H1 (cell line): ENCODE measurements at regions not wholly inside any gene's neighbourhood (a gene's known extent, or its start where the extent isn't known, plus 50 kb on each side); places are given as distances from the start of the nearest gene placed in this dataset.

Experiments
- CTCF ChIA-PET: fragments of 300-600 bp; sonication (Branson Sonifier 250); formaldehyde crosslinking; loops from one replicate; lab custom pipeline; 2021; ENCODE audit not compliant: partially characterized antibody; lab: Charles Lee
- POLR2A ChIA-PET: fragments of 300-600 bp; sonication (Branson Sonifier 250); formaldehyde crosslinking; loops from one replicate; lab custom pipeline; 2021; ENCODE audit warnings: inconsistent platforms; ENCODE audit not compliant: partially characterized antibody; lab: Charles Lee
- DNase-seq, 2 experiments: peaks; one replicate each; pipeline versions ENCODE4 v3.0.0 to v3.0.0-alpha.2; 2010 to 2022; ENCODE audit warnings: low spot score in 2 of 2, low read depth in 1 of 2, mixed read lengths in 1 of 2
- FAIRE-seq: peaks from 2 replicates; lab custom pipeline; 2011; peaks lifted over from hg19 to GRCh38; lab: Jason Lieb, UNC
- H2AFZ ChIP-seq: 2 replicates; pipeline ENCODE4 v1.8.1; 2012; ENCODE audit warnings: low read length, inconsistent platforms
- H2AK5ac ChIP-seq: 2 replicates; pipeline ENCODE4 v1.6.1; 2013; ENCODE audit warnings: low read depth, low read length
- H2BK120ac ChIP-seq: replicated peaks from 2 replicates; pipeline ENCODE3; 2013; ENCODE audit warnings: low read depth, low read length, inconsistent platforms
- H2BK12ac ChIP-seq: 2 replicates; pipeline ENCODE4 v1.6.1; 2013; ENCODE audit warnings: low read depth, low read length
- H2BK15ac ChIP-seq: 2 replicates; pipeline ENCODE4 v1.6.1; 2013; ENCODE audit warnings: low read length
- H2BK20ac ChIP-seq: 2 replicates; pipeline ENCODE4 v1.6.1; 2013; ENCODE audit warnings: low read length
- H2BK5ac ChIP-seq: 2 replicates; pipeline ENCODE4 v1.6.1; 2013; ENCODE audit warnings: low read depth, low read length
- H3K14ac ChIP-seq: 2 replicates; pipeline ENCODE4 v1.6.1; 2013; ENCODE audit warnings: inconsistent platforms; ENCODE audit not compliant: insufficient read length
- H3K18ac ChIP-seq: 2 replicates; pipeline ENCODE4 v1.6.1; 2013; ENCODE audit warnings: low read length; ENCODE audit errors: extremely low read depth
- H3K23ac ChIP-seq: 2 replicates; pipeline ENCODE4 v1.6.1; 2013; ENCODE audit warnings: inconsistent platforms; ENCODE audit not compliant: insufficient read length
- H3K23me2 ChIP-seq: 2 replicates; pipeline ENCODE4 v1.6.1; 2013; ENCODE audit warnings: low read depth, low read length
- H3K27ac ChIP-seq: 2 replicates; pipeline ENCODE4 v1.6.1; 2011; ENCODE audit warnings: low read depth, low read length, inconsistent platforms
- H3K27me3 ChIP-seq, 4 experiments: replicated peaks in 1 of 4; 1 replicate in 1 of 4; 2 replicates in 3 of 4; pipeline versions ENCODE4 v1.6.1 to v1.8.1; 2011 to 2013; ENCODE audit warnings: low read length in 3 of 4, mild to moderate bottlenecking in 3 of 4, inconsistent platforms in 2 of 4, mixed read lengths in 2 of 4, moderate library complexity in 1 of 4; ENCODE audit not compliant: control insufficient read depth in 3 of 4, insufficient read depth in 3 of 4; ENCODE audit errors: extremely low read depth in 1 of 4
- H3K36me3 ChIP-seq, 4 experiments: 2 replicates each; pipeline versions ENCODE4 v1.6.1 to v1.8.1; 2011 to 2013; ENCODE audit warnings: mild to moderate bottlenecking in 4 of 4, low read length in 3 of 4, moderate library complexity in 2 of 4, control low read depth in 1 of 4, inconsistent platforms in 1 of 4; ENCODE audit not compliant: insufficient read depth in 4 of 4, control insufficient read depth in 2 of 4
- H3K4ac ChIP-seq: replicated peaks from 2 replicates; pipeline ENCODE3; 2013; ENCODE audit warnings: low read length, low read depth, mixed read lengths, inconsistent platforms; ENCODE audit not compliant: insufficient read length
- H3K4me1 ChIP-seq, 4 experiments: replicated peaks in 1 of 4; 1 replicate in 1 of 4; 2 replicates in 3 of 4; pipeline versions ENCODE4 v1.6.1 to v1.8.1; 2011 to 2013; ENCODE audit warnings: low read length in 3 of 4, inconsistent platforms in 2 of 4, mixed read lengths in 1 of 4; ENCODE audit not compliant: insufficient read depth in 4 of 4, control insufficient read depth in 3 of 4
- H3K4me2 ChIP-seq, 2 experiments: 2 replicates each; pipeline versions ENCODE4 v1.6.1 to v1.8.1; 2011 to 2013; ENCODE audit warnings: low read depth in 2 of 2, low read length in 2 of 2, control low read depth in 1 of 2, inconsistent platforms in 1 of 2, mild to moderate bottlenecking in 1 of 2; ENCODE audit not compliant: insufficient read depth in 1 of 2
- H3K4me3 ChIP-seq, 4 experiments: fragments of 200-600, 300-600 bp in 1 of 4; sonication (generic), shearing (Covaris generic), sonication (Bioruptor Twin) in 1 of 4; 2 replicates each; pipeline versions ENCODE4 v1.5.1 to v1.8.1; 2011 to 2016; ENCODE audit warnings: low read length in 4 of 4, low read depth in 3 of 4, control low read depth in 2 of 4, inconsistent platforms in 2 of 4, mild to moderate bottlenecking in 2 of 4, mixed read lengths in 1 of 4, moderate library complexity in 1 of 4; ENCODE audit not compliant: insufficient read depth in 2 of 4; ENCODE audit errors: extremely low read depth in 1 of 4
- H3K56ac ChIP-seq: replicated peaks from 2 replicates; pipeline ENCODE3; 2013; ENCODE audit warnings: low read depth, mild to moderate bottlenecking, mixed read lengths, low read length, inconsistent platforms; ENCODE audit not compliant: insufficient read length
- H3K79me1 ChIP-seq: 2 replicates; pipeline ENCODE4 v1.6.1; 2013; ENCODE audit warnings: low read depth, low read length, control low read depth
- H3K79me2 ChIP-seq, 2 experiments: 2 replicates each; pipeline versions ENCODE4 v1.6.1 to v1.8.1; 2012 to 2013; ENCODE audit warnings: low read length in 2 of 2, mild to moderate bottlenecking in 2 of 2, inconsistent platforms in 1 of 2; ENCODE audit not compliant: insufficient read depth in 2 of 2, control insufficient read depth in 1 of 2
- H3K9ac ChIP-seq, 4 experiments: replicated peaks in 1 of 4; 1 replicate in 1 of 4; 2 replicates in 3 of 4; pipeline versions ENCODE4 v1.6.1 to v1.8.1; 2011 to 2013; ENCODE audit warnings: low read depth in 3 of 4, low read length in 3 of 4, control low read depth in 2 of 4, mild to moderate bottlenecking in 2 of 4, moderate library complexity in 2 of 4, inconsistent platforms in 1 of 4; ENCODE audit errors: extremely low read depth in 1 of 4
- H3K9me3 ChIP-seq, 2 experiments: 2 replicates each; pipeline versions ENCODE4 v1.6.1 to v1.8.1; 2012 to 2013; ENCODE audit warnings: mild to moderate bottlenecking in 2 of 2, moderate library complexity in 2 of 2, control low read depth in 1 of 2, inconsistent platforms in 1 of 2, low read depth in 1 of 2, low read length in 1 of 2, mixed read lengths in 1 of 2; ENCODE audit not compliant: insufficient read depth in 2 of 2
- H4K20me1 ChIP-seq, 2 experiments: replicated peaks in 1 of 2; 2 replicates each; pipeline versions ENCODE3 to v1.8.1; 2011 to 2013; ENCODE audit warnings: inconsistent platforms in 2 of 2, low read length in 2 of 2, mild to moderate bottlenecking in 1 of 2; ENCODE audit not compliant: insufficient read depth in 2 of 2, control insufficient read depth in 1 of 2
- H4K5ac ChIP-seq: 2 replicates; pipeline ENCODE4 v1.6.1; 2013; ENCODE audit warnings: low read length, low read depth, mixed read lengths, inconsistent platforms; ENCODE audit not compliant: insufficient read length
- H4K8ac ChIP-seq: 2 replicates; pipeline ENCODE4 v1.8.0; 2013; ENCODE audit warnings: mild to moderate bottlenecking, moderate library complexity, low read length, inconsistent platforms; ENCODE audit not compliant: insufficient read depth; ENCODE audit errors: extremely low read depth
- H4K91ac ChIP-seq: replicated peaks from 2 replicates; pipeline ENCODE3; 2013; ENCODE audit warnings: low read length, mixed read lengths, inconsistent platforms; ENCODE audit not compliant: insufficient read length
- CEBPB ChIP-seq: IDR thresholded peaks from 2 replicates; pipeline ENCODE4 v1.6.1; 2012; ENCODE audit warnings: low read depth, low read length
- HDAC2 ChIP-seq, 2 experiments: fragments of 300-600 bp in 1 of 2; sonication (generic) in 1 of 2; IDR thresholded peaks; 2 replicates each; pipeline ENCODE4 v1.6.1; 2011 to 2012; ENCODE audit warnings: low read depth in 2 of 2, low read length in 2 of 2, mild to moderate bottlenecking in 2 of 2, moderate library complexity in 2 of 2, borderline replicate concordance in 1 of 2, inconsistent platforms in 1 of 2
- NRF1 ChIP-seq: IDR thresholded peaks from 2 replicates; pipeline ENCODE4 v1.6.1; 2011; ENCODE audit warnings: mild to moderate bottlenecking, low read depth, low read length, improper control_type of control experiment
- RBBP5 ChIP-seq: IDR thresholded peaks from 2 replicates; pipeline ENCODE4 v1.7.1; 2012; ENCODE audit warnings: low read depth, mild to moderate bottlenecking, inconsistent platforms, low read length, moderate library complexity, borderline replicate concordance
- RNF2 ChIP-seq: fragments of 200-900, 300-1000 bp; sonication (generic); IDR thresholded peaks from 2 replicates; pipeline ENCODE4 v1.7.1; 2016; ENCODE audit warnings: borderline replicate concordance, low read depth, mild to moderate bottlenecking, antibody characterized with exemption, low read length; ENCODE audit not compliant: poor library complexity, severe bottlenecking; ENCODE audit errors: missing control alignments
- SAP30 ChIP-seq: fragments of 300-600 bp; sonication (generic); IDR thresholded peaks from 2 replicates; pipeline ENCODE4 v1.7.1; 2012; ENCODE audit warnings: low read length, moderate library complexity, mild to moderate bottlenecking, inconsistent platforms; ENCODE audit not compliant: insufficient read depth, insufficient replicate concordance
- TCF12 ChIP-seq: IDR thresholded peaks from 2 replicates; pipeline ENCODE4 v1.6.1; 2011; ENCODE audit warnings: low read depth, mild to moderate bottlenecking, low read length
- YY1 ChIP-seq: IDR thresholded peaks from 2 replicates; pipeline ENCODE4 v1.6.1; 2011; ENCODE audit warnings: low read depth, mild to moderate bottlenecking, low read length
- ZNF274 ChIP-seq: IDR thresholded peaks from 2 replicates; pipeline ENCODE4 v1.7.0; 2012; ENCODE audit warnings: low read length, borderline replicate concordance; ENCODE audit errors: extremely low read depth
- WGBS, 2 experiments: shearing (Covaris generic) in 1 of 2; methylation state at CpG; one replicate each; pipeline versions ENCODE4 v1.1.6 to v1.1.7; 2013 to 2015; ENCODE audit warnings: low lambda C conversion rate in 2 of 2, mixed read lengths in 2 of 2, inconsistent platforms in 1 of 2, low coverage in 1 of 2, missing lambda C conversion rate in 1 of 2; ENCODE audit not compliant: insufficient replicate concordance in 2 of 2, insufficient coverage in 1 of 2, insufficient read length in 1 of 2; ENCODE audit errors: extremely low coverage in 1 of 2, missing lambda C conversion rate in 1 of 2; 5-methylcytosine and 5-hydroxymethylcytosine counted together

GRCh38 chr6:16003197-16003491, 125.7 kb upstream of the MYLIP start:
- Histone ChIP-seq H2BK12ac (no peak overlapping the region), H3K18ac (no peak overlapping the region), H3K23ac (no peak overlapping the region), H3K4me2 (no peak overlapping the region), H4K91ac (no peak overlapping the region), H4K8ac (no peak overlapping the region), H2BK15ac (no peak overlapping the region), H3K9ac (no peak overlapping the region), H3K79me1 (no peaks in the 10 kb centered on the region), H3K14ac (no peak overlapping the region), H2BK20ac (no peak overlapping the region), H3K79me2 (no peaks in the 10 kb centered on the region), H2AFZ (no peak overlapping the region), H3K4me3 (no peak overlapping the region), H3K23me2 (no peaks in the 10 kb centered on the region), H3K36me3 (no peaks in the 10 kb centered on the region), H3K9me3 (0 out of 4 replicates have a peak, but pooled peaks cover 0 to 4% of the 10 kb centered on the region in 2 experiments), H4K5ac (no peak overlapping the region), H2BK120ac (no peak overlapping the region), H2AK5ac (no peak overlapping the region), H3K27ac (no peak overlapping the region), H3K4me1 (peaks cover 0 to 8% (median 0%) of the 10 kb centered on the region in 4 experiments; a peak in 3 of 7 replicates), H3K4ac (no peak overlapping the region), H2BK5ac (no peak overlapping the region), H3K56ac (no peak overlapping the region), H4K20me1 (no peaks in the 10 kb centered on the region), H3K27me3 (no peaks in the 10 kb centered on the region; a peak in 2 of 7 replicates)
- ChIA-PET POLR2A (no interaction called here), CTCF (no interaction called here)
- FAIRE-seq (no peak), DNase-seq (no peak)
- 91% methylated on average over 2 of the region's 2 CpGs; no CpG with 5 or more reads in 1 of the 2 experiments for WGBS, 2 experiments
- TF ChIP-seq YY1, result no peak
- no peak for TF ChIP-seq RNF2
- no peak for TF ChIP-seq ZNF274
- TF ChIP-seq CEBPB, result no peak
- TF ChIP-seq NRF1, result no peak
- TF ChIP-seq RBBP5, result no peak
- no peak for TF ChIP-seq HDAC2 (IDR thresholded peaks at IDR 0.05; ENCODE audit: borderline replicate concordance in 1 of 2, low read depth in 2 of 2, low read length in 2 of 2)
- TF ChIP-seq SAP30, result no peak
- TF ChIP-seq TCF12, result no peak
